GM18870 (cell line): ENCODE measurements at regions not wholly inside any gene's neighbourhood (a gene's known extent, or its start where the extent isn't known, plus 50 kb on each side); places are given as distances from the start of the nearest gene placed in this dataset.
"Not testable (repeated sequence)": the region's sequence is repeated elsewhere in the genome, so short reads cannot be mapped to it uniquely, and the experiment has no call there.

Experiments
- ATAC-seq: cut with Tn5 transposase; IDR thresholded peaks from one replicate; pipeline ENCODE4 v1.9.1; 2021; ENCODE audit warnings: moderate library complexity; ENCODE audit not compliant: unreplicated experiment

GRCh38 chr6:81145506-81145905, 607.0 kb downstream of the TENT5A start:
- no peak for ATAC-seq

GRCh38 chr6:81144346-81144745, 608.1 kb downstream of the TENT5A start:
- no peak for ATAC-seq

- ATAC-seq = no peak
Observed at GRCh38 chr6:81138236-81138635, 614.2 kb downstream of the TENT5A start.

- no peak for ATAC-seq
Observed at GRCh38 chr6:81130969-81131368, 621.5 kb downstream of the TENT5A start.

- no peak for ATAC-seq
Observed at GRCh38 chr6:81130061-81130460, 622.4 kb downstream of the TENT5A start.

- no peak for ATAC-seq
Observed at GRCh38 chr6:81128671-81129070, 623.8 kb downstream of the TENT5A start.

GRCh38 chr6:81126150-81126549, 626.3 kb downstream of the TENT5A start:
- no peak for ATAC-seq

GRCh38 chr6:81120280-81120679, 632.2 kb downstream of the TENT5A start:
- no peak for ATAC-seq

- no peak for ATAC-seq
Observed at GRCh38 chr6:81105998-81106397, 646.5 kb downstream of the TENT5A start.

GRCh38 chr6:81098109-81098814, 654.2 kb downstream of the TENT5A start:
- ATAC-seq = no peak

GRCh38 chr6:81096464-81096863, 656.0 kb downstream of the TENT5A start:
- not testable (repeated sequence) for ATAC-seq

GRCh38 chr6:81093051-81093450, 659.4 kb downstream of the TENT5A start:
- ATAC-seq = no peak

- ATAC-seq = no peak
Observed at GRCh38 chr6:81088145-81088544, 664.3 kb downstream of the TENT5A start.

- ATAC-seq = no peak
Observed at GRCh38 chr6:81086991-81087390, 665.5 kb downstream of the TENT5A start.

GRCh38 chr6:81085431-81085790, 667.1 kb downstream of the TENT5A start:
- ATAC-seq = no peak

- no peak for ATAC-seq
Observed at GRCh38 chr6:81084776-81085430, 667.6 kb downstream of the TENT5A start.

- no peak for ATAC-seq
Observed at GRCh38 chr6:81075974-81076373, 676.5 kb downstream of the TENT5A start.

- ATAC-seq = no peak
Observed at GRCh38 chr6:81073318-81073717, 679.2 kb downstream of the TENT5A start.

GRCh38 chr6:81071121-81071520, 681.4 kb downstream of the TENT5A start:
- ATAC-seq = no peak

GRCh38 chr6:81067057-81067456, 685.4 kb downstream of the TENT5A start:
- ATAC-seq = no peak

- no peak for ATAC-seq
Observed at GRCh38 chr6:81063891-81064290, 688.6 kb downstream of the TENT5A start.

GRCh38 chr6:81054036-81054435, 698.4 kb downstream of the TENT5A start:
- ATAC-seq = no peak

- ATAC-seq = no peak
Observed at GRCh38 chr6:81051952-81052351, 700.5 kb downstream of the TENT5A start.
